ENCODE measurements at regions not wholly inside any gene's neighbourhood (a gene's known extent, or its start where the extent isn't known, plus 50 kb on each side); places are given as distances from the start of the nearest gene placed in this dataset.

DNA sequence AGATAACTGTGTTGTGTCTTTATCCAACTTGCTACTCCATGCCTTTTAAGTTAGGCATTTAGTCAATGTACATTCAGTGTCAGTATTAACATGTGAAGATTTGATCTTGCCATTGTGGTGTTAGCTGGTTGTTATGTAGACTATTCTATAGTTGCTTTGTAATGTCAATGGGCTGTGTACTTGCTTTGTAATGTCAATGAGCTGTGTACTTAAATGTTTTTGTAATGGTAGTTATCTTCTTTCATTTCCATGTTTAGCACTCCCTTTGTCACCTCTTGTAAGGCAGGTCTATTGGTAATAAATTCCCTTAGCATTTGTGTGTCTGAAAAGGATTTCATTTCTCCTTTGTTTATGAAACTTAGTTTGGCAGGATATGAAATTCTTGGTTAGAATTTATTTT, 53.4 kb downstream of the MC4R start:
- no peaks in the 10 kb centered on the region for H3K4me1 Mint-ChIP-seq
- H3K36me3 Mint-ChIP-seq, result no peaks in the 10 kb centered on the region
- no peak for ATAC-seq
- H3K4me3 Mint-ChIP-seq, result no peak overlapping the region
- no peaks in the 10 kb centered on the region for H3K27me3 Mint-ChIP-seq
- no peak overlapping the region for H3K27ac Mint-ChIP-seq
- H3K9me3 Mint-ChIP-seq, result peaks cover 6% of the 10 kb centered on the region

DNA sequence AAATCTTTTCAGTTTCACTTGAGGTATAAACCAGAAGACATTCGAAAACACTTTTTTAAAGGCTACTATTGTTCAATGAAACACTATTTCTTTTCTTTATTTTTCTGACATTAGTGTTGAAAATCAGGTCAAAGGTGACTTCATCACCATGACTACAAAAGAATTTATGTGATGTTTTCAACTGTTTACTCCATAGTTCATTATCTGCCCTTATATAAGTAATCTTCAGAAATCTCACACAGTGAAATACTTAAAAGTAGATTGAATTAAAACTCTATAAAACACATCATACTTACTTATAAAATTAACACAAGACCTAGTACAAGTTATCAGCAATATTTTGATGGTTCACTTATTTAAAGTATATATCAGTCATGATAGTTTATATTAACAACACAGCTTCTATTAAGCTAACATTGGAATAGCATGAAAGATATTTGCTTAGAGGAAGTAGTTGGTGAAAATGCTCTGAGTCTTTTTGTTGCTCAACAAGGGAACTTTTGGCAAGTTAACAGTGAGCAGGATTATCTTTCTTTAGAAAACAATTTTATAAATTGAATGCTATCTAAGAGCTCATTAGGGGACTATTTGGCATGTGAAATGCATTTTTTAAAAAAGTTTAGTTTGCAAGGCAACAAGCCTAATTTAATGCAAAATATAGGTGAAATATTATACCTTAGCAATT, 60.8 kb downstream of the MC4R start:
- ATAC-seq, result no peak
- no peaks in the 10 kb centered on the region for H3K27me3 Mint-ChIP-seq
- no peaks in the 10 kb centered on the region for H3K36me3 Mint-ChIP-seq
- H3K27ac Mint-ChIP-seq, result no peak overlapping the region
- H3K4me3 Mint-ChIP-seq, result no peak overlapping the region
- peaks cover 7% of the 10 kb centered on the region for H3K9me3 Mint-ChIP-seq
- no peaks in the 10 kb centered on the region for H3K4me1 Mint-ChIP-seq

- Mint-ChIP-seq H3K27me3 (no peaks in the 10 kb centered on the region), H3K9me3 (no peaks in the 10 kb centered on the region), H3K4me1 (no peaks in the 10 kb centered on the region), H3K36me3 (no peaks in the 10 kb centered on the region), H3K4me3 (no peak overlapping the region), H3K27ac (no peak overlapping the region)
- no peak for ATAC-seq
These were observed 76.9 kb downstream of the MC4R start for GRCh38 chr18:60295674-60296073.

- no peaks in the 10 kb centered on the region for H3K36me3 Mint-ChIP-seq
- no peak for ATAC-seq
- H3K27ac Mint-ChIP-seq, result no peak overlapping the region
- H3K4me1 Mint-ChIP-seq, result no peaks in the 10 kb centered on the region
- no peaks in the 10 kb centered on the region for H3K27me3 Mint-ChIP-seq
- H3K9me3 Mint-ChIP-seq, result no peaks in the 10 kb centered on the region
- H3K4me3 Mint-ChIP-seq, result no peak overlapping the region
These were observed 80.4 kb downstream of the MC4R start for GRCh38 chr18:60292186-60292585.

DNA sequence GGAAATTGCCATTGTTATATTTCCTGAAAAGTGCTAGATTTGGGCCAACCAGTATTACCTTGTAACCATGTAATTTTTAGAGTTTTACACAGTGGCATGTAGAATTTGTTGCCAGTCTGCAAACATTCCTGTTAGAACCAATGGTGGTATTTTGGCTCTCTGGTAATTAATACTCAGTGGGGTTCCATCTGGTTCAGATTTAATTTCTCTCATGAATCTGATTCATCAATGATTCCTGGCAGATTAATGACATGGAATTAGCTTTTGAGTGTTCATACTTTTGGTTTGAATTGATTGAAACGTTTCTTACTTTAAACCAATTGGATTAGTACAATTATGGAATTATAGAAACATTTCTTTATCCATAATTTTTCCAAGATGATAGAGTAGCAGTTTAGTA, 93.2 kb downstream of the MC4R start:
- H3K27me3 Mint-ChIP-seq, result no peaks in the 10 kb centered on the region
- no peak for ATAC-seq
- H3K36me3 Mint-ChIP-seq, result no peaks in the 10 kb centered on the region
- no peak overlapping the region for H3K27ac Mint-ChIP-seq
- no peak overlapping the region for H3K4me3 Mint-ChIP-seq
- no peaks in the 10 kb centered on the region for H3K9me3 Mint-ChIP-seq
- no peaks in the 10 kb centered on the region for H3K4me1 Mint-ChIP-seq

DNA sequence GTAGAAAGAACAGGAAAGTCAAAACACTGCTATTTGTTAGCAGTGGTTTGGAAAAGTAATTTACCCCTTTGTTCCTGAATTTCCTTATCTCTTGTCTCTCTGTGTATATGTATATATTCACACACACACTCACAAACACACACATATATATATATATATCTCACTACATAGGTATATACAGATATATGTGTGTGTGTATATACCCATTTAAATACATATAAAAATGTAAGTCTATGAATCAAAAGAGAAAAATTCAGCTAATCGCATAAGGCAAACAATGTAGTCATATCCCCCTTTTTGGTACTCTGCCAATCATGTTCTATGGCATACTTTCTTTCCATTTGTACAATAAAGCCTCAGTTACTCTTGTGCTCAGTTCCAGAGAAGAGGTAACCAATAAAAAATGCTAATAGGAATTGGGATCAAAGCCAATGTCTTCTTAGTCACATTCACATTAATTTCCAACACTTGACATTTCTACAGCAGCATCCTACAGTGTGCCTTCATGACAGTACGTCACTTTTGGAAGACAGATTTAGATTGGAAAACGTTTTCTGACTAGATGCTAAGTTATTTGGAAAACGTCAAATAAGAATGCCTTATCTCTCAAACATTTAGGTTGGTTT, 94.6 kb downstream of the MC4R start:
- no peaks in the 10 kb centered on the region for H3K27me3 Mint-ChIP-seq
- no peak overlapping the region for H3K4me3 Mint-ChIP-seq
- H3K36me3 Mint-ChIP-seq, result no peaks in the 10 kb centered on the region
- no peaks in the 10 kb centered on the region for H3K4me1 Mint-ChIP-seq
- H3K27ac Mint-ChIP-seq, result no peak overlapping the region
- ATAC-seq, result no peak
- H3K9me3 Mint-ChIP-seq, result peaks cover 3% of the 10 kb centered on the region

DNA sequence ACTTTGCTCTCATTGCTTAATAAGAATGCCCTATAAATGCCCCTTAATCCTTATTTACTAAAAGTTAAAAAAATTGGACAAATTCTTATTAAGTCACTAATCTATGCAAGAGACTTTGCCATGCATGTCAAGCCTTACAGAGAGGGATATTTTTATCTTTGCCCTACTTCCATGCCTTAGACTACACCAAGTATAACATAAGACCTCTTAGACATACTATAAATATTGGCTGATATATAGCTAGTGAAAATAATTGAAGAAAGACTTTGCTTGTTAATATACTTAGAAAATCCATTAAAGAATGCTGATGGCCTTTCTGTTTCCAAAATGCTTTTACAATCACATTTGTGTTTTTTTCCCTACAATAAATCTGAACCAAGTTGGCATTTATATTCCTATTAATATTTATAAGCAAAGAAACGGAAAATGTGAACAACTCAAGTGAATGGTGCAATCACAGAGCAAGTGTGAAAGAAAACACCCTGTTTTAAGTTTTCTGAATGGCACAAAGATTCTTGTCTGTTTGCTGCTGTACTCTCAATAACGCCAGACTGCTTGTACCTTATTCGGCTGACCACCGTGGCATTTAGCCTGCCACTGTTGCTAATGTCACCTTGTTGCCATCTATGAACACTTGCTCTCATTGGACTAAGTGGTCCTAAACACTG, 105.0 kb downstream of the MC4R start:
- Mint-ChIP-seq H3K4me1 (no peaks in the 10 kb centered on the region), H3K4me3 (no peak overlapping the region), H3K9me3 (no peaks in the 10 kb centered on the region), H3K27ac (no peak overlapping the region), H3K27me3 (no peaks in the 10 kb centered on the region), H3K36me3 (no peaks in the 10 kb centered on the region)
- no peak for ATAC-seq

DNA sequence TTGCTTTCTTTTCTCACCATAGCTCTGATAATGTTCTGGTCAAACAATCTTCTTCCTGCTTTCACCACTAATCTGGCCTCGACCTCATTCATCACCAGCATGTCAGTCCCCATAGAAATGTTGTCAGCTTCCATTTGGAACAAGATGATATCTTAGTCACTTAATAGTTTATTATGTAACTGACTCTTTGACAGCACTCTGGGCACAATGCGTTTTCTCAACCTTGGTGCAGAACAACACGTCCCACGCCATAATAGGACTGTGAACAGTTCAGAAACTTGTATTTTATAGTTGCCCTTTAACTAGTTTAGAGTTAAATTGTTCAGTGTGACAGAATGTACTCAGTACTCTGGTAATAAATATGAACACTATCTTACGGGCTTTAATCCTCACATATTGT, 106.0 kb downstream of the MC4R start:
- no peak overlapping the region for H3K4me3 Mint-ChIP-seq
- no peak for ATAC-seq
- H3K9me3 Mint-ChIP-seq, result peaks cover 4% of the 10 kb centered on the region
- no peaks in the 10 kb centered on the region for H3K4me1 Mint-ChIP-seq
- H3K27ac Mint-ChIP-seq, result no peak overlapping the region
- H3K27me3 Mint-ChIP-seq, result peaks cover 3% of the 10 kb centered on the region
- no peaks in the 10 kb centered on the region for H3K36me3 Mint-ChIP-seq

DNA sequence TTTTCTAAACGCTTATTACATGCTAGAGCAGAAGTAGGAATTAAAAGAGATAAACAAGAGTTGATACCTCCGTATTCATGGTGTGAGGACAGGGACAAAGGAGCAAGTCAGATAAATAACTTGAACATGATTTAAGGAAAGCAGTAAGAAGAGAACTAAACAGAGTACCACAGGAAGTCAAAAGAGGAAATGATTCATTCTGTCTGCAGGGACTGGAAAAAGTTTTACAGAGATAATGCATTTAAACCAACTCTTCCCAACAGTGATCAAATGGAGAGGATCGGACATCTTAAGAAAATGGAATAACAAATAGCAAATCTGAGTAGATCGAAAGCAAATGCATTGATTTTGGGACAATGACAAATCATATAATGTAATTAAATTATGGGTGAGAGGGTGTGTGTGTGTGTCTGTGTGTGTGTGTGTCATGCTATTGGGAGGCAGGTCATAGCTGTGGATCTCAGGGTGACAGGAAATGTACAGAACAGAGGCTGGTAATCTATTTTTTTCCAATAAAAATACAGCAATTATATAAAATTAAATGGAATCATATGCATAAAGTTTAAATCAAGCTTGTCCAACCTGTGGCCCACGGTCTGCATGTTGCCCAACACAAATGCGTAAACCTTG, 113.4 kb downstream of the MC4R start:
- no peak for ATAC-seq
- Mint-ChIP-seq H3K4me1 (peaks cover 7% of the 10 kb centered on the region), H3K36me3 (no peaks in the 10 kb centered on the region), H3K27me3 (peaks cover 10% of the 10 kb centered on the region), H3K4me3 (no peak overlapping the region), H3K9me3 (peaks cover 4% of the 10 kb centered on the region), H3K27ac (no peak overlapping the region)

DNA sequence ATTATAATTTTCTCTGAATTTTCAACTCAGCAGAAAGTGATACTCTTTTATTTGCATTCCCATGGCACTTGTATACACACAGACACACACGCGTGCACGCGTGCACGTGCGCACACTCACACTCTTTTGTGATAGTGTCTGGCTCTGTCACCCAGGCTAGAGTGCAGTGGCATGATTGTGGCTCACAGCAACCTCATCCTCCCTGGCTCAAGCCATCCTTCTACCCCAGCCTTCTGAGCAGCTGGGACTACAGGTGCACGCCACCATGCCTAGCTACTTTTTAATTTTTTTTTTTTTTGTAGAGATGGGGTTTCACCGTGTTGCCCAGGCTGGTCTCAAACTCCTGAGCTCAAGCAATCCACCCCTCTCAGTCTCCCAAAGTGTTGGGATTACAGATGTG, 123.2 kb downstream of the MC4R start:
- Mint-ChIP-seq H3K4me1 (peaks cover 14% of the 10 kb centered on the region), H3K4me3 (no peak overlapping the region), H3K36me3 (no peaks in the 10 kb centered on the region), H3K27me3 (peaks cover 8% of the 10 kb centered on the region), H3K9me3 (no peaks in the 10 kb centered on the region), H3K27ac (no peak overlapping the region)
- no peak for ATAC-seq

GRCh38 chr18:60248336-60249330, 123.9 kb downstream of the MC4R start:
- H3K4me3 Mint-ChIP-seq, result no peak overlapping the region
- H3K36me3 Mint-ChIP-seq, result no peaks in the 10 kb centered on the region
- H3K27me3 Mint-ChIP-seq, result peaks cover 8% of the 10 kb centered on the region
- H3K27ac Mint-ChIP-seq, result no peak overlapping the region
- H3K9me3 Mint-ChIP-seq, result no peaks in the 10 kb centered on the region
- ATAC-seq, result no peak
- H3K4me1 Mint-ChIP-seq, result peaks cover 14% of the 10 kb centered on the region

DNA sequence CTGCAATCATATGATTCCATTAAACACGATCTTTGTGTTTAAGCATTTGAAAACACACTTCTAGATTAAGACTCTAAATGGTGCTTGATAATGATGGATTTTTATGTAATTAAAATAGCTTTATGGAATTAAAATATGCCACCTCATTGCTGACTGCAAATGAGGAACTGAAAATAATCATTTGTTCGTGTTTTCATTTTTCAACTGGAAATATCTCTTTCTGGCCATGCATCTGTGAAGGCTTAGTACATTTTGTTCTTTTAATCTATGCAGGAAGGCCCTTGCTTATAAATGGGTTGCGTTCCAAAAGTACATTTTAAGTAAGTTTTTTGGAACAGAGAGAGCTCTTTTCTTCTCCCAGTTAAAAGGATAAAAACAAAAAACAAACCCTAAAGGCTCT, 125.5 kb downstream of the MC4R start:
- Mint-ChIP-seq H3K27me3 (peaks cover 8% of the 10 kb centered on the region), H3K36me3 (no peaks in the 10 kb centered on the region), H3K9me3 (no peaks in the 10 kb centered on the region), H3K4me3 (no peak overlapping the region), H3K4me1 (peaks cover 14% of the 10 kb centered on the region), H3K27ac (no peak overlapping the region)
- ATAC-seq, result no peak

DNA sequence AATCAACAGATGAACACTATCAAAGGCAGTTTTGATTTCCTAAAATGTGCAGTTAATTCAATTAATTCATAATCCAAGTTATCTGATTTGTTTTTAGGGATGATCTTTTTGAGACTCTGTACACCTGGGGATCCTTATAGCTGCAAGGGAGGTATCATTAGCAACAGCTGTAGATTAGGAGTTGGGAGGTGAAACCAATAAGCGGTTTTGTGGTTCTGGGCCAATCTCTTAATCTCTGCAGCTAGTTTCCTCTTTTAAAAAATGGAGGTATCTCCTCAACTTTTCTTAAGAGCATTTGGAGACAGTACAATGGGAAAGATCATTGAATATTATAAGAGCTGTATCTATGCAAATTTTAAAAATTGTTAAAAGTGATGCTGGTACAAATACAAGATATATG, 126.0 kb downstream of the MC4R start:
- Mint-ChIP-seq H3K9me3 (no peaks in the 10 kb centered on the region), H3K36me3 (no peaks in the 10 kb centered on the region)
- no peak for ATAC-seq

DNA sequence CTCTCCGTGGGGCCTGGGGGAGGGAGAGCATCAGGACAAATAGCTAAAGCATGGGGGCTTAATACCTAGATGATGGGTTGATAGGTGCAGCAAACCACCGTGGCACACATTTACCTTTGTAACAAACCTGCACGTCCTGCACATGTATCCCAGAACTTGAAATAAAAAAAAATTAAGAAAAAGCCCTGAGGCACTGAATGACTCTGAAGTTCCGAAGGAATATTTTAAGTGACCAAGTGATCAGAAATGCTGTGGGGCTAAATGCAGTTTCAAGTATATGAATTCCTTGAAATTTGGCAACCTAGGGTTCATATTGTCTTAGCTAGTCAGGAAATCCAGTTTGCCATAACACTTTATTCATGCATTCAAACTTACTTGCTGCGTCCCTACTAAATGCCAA, 127.5 kb downstream of the MC4R start:
- H3K27me3 Mint-ChIP-seq, result peaks cover 21% of the 10 kb centered on the region
- no peak for ATAC-seq
- H3K27ac Mint-ChIP-seq, result no peak overlapping the region
- H3K4me3 Mint-ChIP-seq, result no peak overlapping the region
- no peaks in the 10 kb centered on the region for H3K36me3 Mint-ChIP-seq
- H3K4me1 Mint-ChIP-seq, result peaks cover 14% of the 10 kb centered on the region
- no peaks in the 10 kb centered on the region for H3K9me3 Mint-ChIP-seq

More for the DNA sequence above, 126.0 kb downstream of the MC4R start:
- Mint-ChIP-seq H3K27me3 (peaks cover 9% of the 10 kb centered on the region), H3K4me3 (no peak overlapping the region), H3K4me1 (peaks cover 14% of the 10 kb centered on the region), H3K27ac (no peak overlapping the region)

Measured in stimulated activated memory B cell treated with anti-CD40 and anti-IgM and Interleukin-4, amounts not matched to agents 10 μg/mL and 1 μg/mL and 100 μg/mL, for 72 hours (primary cell).